ENCODE measurements at regions not wholly inside any gene's neighbourhood (a gene's known extent, or its start where the extent isn't known, plus 50 kb on each side); places are given as distances from the start of the nearest gene placed in this dataset.
A peak's percentile ranks its signal among the peaks of the same experiment; 100 is the strongest.

DNA sequence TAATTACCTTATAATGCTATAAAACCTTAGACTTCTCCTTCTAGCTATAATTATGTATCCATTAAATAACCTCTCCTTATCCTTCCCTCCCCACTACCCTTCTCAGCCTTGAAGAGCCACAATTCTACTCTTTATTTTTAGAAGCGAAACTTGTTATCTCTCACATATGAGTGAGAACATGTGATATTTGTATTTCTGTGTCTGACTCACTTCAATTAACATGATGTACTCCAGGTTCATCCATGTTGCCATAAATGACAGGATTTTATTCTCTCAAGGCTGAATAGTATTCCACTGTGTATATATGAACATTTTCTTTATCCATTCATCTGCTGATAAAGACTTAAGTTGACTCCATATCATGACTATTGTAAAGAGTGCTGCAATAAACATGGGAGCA is 485.6 kb downstream of the FLRT2 start:
- no peak for DNase-seq

DNA sequence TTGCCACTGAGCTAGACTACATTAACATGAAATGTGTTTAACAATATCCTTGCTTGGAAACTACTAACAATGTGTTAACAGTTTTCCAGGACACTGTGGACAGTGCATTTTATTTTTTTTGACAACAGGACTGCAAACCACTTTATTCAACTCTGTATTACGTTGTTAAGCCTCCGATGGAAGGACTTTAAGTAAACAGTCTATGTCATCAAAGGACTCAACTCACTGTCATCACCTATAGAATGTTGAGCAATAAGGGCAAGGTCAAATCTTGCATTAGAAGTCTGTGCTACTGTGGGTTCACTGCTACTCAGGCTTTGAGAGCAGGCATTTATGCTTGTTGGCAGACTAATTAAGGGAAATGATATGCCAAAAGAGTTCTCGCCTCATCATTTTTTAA is 483.7 kb downstream of the FLRT2 start:
- no peak for DNase-seq

DNA sequence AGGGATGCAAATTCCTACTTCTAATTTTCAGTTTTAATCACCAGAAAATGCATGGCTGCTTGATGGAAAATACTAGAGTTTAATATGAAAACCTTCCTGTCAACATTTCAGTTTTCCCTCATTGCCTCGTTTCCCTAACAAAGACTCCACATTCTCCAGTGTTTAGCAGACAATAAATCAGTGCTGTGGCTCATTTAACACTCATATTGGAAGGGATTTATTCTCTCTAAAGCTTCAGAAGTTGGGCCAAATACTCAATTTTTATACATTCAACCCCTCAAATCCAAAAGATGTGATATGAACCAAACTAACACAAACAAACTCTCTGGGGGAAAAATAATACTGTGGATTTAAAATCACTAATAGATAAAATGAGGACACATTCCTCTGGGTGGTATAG is 482.5 kb downstream of the FLRT2 start:
- DNase-seq, result no peak

DNA sequence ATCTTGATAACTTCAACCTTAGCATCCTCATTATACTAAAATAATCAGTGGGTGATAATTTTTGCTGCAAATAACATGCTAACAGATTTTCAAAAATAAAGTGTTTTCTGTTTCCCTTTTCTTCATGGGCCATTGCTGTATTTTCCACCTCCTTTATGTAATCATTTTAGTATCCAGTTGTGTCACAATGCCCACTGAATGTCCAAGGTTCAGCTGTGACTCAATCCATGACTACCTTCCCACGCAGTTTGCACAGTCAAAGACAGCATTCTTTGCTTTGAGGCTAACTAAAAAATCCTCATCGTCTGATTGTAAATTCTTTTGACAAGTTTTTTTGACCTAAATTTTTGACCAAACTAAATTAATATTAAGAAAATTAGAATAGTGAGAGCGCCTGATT is 474.1 kb downstream of the FLRT2 start:
- peak; percentile 70 to 84 for DNase-seq

DNA sequence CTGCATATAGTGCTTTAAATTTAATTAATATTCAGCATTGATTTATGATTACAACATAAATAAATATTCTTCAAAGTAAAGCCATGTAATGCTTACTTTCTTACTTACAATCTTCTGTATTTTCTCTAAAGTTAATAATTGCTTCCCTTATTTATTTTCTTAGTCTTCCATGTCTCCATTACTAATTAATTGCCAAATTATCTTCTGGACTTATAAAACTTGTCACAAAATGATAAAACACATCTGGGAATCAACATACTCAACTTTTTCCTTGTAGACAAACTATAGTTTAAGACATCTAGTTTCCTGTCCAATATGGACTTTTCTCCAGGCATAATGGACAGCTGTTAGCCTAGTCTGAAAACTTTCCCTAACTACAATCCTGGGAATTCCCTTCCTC is 466.6 kb downstream of the FLRT2 start:
- DNase-seq, result no peak

DNA sequence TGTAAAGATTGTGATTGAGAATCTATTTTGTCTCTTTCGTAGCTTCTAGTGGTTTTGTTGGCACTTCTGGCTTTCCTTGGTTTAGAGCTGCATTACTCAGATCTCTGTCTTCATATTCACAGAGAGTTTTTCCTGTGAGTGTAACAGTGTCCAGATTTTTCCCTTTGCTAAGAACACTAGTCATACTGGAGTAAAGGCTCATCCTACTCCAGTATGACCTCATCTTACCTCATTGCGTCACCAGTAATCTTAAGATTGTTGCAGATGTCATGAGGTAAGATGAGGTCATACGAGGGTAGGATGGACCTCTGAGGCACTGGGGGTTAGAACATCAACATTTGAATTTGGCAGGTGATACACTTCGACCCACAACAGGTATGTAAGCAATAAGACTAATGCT is 461.2 kb downstream of the FLRT2 start:
- DNase-seq, result peak in 1 of 2 donors; percentile 15

DNA sequence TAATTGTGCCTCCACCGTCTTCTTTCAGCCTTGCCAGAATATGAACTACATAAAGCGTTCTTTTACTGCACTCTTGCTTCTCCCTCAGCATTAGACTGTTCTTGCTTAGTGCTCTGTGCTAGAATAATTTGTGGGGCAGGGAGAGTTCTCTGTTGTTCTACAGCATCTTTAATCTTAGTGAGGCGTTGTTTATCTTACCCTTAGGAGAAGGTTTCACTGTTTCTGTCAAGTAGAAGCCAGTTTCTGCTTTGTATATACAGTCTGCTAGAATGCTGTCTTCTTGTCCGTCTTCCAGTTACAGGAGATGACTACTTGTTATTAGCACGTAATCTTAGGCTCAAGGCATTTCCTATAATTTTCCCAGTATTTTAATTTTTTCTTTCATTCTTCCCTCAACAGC is 458.0 kb downstream of the FLRT2 start:
- no peak for DNase-seq

DNA sequence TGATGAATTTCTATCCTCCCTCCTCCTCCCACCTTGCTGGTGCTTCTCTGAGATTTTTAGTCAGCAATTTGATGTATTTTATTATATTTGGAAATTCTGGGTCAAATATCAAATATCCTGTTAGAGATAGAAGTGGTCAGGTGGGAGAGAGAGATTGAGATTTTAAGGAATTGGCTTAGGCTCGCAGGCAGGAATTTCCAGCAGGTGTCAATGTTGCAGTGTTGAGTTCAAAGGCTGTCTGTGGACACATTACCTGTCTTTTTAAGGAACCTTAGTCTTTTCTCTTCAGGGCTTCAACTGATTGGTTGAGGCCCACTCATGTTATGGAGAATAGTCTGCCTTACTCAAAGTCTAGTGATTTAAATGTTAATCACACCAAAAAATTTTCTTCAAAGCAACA is 457.3 kb downstream of the FLRT2 start:
- DNase-seq, result no peak

DNA sequence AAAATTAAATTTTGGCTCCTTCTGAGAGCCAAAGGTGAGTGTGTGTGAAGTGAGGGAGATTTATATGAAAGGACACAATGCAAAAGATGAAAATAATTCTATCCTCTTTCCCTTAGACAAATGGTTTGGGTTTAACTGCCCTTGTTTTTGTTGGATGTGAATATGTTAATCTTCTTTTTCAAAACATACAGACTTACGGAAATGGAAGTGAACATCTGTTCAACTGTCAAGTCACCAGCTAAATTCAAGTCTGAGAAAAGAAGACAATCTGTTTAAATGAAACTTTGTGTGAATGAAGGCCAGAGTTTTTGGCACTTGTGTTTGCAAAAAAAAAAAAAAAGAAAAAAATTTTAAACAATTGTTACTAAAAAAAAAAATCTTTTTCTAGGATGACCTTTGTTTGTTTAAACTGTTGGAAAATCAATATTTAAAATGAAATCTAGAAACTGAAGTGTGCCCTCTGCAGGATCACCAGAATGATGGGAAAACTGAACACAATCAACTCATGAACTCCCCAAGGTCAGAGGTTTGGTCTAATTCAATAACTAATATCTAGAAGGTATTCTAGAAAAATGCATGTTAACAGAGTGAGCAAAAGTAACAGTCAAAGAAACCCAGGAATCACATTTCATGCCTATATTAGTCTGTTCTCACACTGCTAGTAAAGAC is 448.8 kb downstream of the FLRT2 start:
- no peak for DNase-seq

DNA sequence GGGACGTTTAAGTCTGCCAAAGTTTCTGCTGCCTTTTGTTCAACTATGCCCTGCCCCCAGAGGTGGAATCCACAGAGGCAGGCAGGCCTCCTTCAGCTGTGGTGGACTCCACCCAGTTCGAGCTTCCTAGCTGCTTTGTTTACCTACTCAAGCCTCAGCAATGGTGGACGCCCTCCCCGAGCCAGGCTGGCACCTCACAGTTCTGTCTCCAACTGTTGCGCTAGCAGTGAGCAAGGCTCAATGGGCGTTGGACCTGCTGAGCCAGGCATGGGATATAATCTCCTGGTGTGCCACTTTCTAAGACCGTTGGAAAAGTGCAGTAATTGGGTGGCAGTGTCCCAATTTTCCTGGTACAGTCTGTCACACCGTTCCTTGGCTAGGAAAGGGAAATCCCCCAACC is 444.7 kb downstream of the FLRT2 start:
- no peak for DNase-seq

DNA sequence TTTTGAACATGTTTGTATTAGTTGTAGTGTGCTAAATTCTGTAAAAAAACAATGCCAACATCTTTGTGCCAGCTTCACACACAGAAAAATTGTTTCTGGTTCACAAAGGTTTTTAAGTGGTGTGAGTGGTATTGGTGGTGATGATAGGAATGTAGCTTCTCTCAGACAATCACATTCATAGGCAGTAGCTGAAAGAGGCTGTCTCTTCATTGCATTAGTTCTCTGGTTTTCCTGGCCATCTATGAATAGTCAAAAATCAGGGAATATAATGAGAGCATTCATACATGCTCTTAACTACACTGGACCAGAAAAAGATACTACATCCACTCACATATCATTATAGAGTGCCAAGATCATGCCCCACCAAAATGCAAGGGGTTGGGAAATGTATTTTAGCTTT is 433.5 kb downstream of the FLRT2 start:
- no peak for DNase-seq

DNA sequence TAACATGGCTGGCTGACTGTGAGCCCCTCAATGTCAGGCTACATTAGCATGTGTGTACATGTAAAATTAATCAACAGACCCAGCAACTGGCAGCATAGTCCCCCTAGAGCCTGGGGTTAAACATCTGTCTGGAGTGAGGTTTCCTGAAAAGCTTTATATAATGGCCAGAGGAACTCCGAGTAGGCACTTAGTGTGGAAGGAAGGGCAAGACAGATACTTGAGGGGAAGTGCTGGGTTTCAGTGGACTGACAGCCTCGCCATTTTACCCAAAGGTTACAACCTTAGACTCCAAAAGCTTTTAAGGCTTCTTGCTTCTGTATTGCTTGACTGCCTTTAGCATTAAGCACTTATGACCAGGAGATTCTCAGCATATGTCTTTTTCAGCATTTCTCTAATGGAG is 430.8 kb downstream of the FLRT2 start:
- no peak for DNase-seq

DNA sequence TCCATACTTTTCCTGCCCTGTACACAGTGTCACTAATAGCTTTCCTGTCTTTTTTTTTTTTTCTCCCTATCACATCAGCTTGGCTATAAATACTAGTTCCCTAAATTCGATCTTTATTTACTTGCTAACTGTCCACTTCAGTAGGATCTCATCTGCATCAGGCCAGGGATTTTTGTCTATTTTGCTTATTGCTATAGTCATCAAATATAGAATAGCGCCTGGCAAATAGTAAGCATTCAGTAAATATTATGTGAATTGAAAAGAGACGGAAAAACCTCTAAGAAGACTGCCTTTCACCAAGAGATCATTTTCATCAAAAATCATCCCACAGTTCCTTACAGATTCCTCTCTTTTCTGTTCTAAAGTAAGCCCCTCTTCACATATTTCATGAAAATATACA is 429.1 kb downstream of the FLRT2 start:
- no peak for DNase-seq

DNA sequence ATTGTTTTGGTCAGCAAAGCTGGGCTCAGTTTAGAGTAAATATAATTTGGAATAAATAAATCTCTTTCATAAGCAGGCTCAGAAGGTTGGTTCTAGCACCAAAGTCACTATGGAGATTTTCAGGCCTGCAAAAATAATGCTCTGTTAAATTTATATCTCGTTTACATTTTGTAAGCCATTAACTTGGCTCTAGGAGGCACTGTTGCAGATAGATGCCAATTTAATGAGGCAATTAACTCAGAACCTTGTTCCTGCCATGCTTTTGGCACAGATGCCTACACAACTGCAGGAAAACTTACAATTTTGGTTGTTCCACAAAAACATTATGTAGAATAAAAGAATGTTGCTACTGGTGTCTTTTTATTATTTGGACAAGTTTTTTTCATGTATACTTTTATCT is 428.1 kb downstream of the FLRT2 start:
- no peak for DNase-seq

DNA sequence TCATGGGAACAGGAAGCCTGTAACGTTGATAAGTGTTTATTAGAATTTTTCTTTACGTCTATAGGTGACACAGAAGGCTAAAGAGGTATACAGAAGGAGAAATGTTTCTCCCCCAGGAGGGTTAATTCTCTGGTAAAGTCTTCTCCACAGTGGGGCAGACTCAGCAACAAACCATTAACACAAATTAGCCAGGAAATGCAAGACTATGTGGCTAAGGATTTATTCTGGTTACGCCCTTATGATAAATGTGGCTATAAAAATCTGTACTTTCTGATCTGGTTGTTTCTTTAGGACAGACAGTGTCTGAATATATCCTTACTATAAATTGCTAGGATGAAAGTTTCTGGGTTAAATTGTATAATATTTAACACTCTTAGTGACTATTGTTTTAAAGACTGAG is 423.3 kb downstream of the FLRT2 start:
- no peak for DNase-seq

DNA sequence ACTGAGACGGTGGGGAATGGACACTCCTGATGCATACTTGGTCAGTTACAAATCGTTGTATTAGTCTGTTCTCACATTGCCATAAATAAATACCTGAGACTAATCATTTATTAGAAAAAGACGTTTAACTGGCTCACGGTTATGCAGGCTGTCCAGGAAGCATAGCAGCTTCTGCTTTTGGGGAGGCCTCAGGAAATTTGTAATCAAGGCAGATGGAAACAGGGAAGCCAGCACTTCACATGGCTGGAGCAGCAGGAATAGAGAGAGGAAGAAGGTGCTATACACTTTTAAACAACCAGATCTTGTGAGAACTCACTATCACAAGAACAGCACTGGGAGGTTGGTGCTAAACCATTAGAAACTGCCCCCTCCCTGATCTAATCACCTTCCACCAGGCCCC is 418.2 kb downstream of the FLRT2 start:
- peak; percentile 56 to 58 for DNase-seq

DNA sequence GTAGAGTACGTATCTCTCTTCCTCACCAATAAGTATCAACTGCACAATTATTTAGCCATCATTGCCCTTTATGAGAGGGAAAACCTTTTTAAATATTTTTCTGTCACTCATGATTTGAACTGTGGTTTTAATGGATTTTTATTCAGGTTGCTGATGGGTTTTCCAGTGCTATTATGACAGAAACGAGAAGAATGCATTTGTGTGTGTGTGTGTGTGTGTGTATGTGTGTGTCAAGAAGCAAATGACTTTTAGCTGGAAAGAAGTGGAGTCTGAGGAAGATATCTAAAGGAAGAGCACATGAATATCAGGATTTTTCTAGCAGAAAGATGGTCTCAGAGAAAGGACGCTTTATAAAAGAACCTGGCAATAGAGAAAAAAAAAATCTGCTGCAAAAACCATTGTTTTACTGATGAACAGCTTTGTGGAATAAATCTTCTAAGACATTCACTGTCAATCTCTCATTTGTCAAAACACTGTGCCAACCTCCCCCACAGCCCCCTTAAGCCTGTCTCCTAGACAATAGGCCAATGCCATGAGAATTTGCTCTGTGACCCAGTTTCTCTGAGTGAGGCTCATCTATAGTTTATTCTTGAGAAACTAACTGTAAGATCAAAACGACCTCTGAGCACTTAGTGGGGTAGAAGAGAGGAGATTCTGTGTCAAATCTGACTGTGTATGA is 417.7 kb downstream of the FLRT2 start:
- no peak for DNase-seq

DNA sequence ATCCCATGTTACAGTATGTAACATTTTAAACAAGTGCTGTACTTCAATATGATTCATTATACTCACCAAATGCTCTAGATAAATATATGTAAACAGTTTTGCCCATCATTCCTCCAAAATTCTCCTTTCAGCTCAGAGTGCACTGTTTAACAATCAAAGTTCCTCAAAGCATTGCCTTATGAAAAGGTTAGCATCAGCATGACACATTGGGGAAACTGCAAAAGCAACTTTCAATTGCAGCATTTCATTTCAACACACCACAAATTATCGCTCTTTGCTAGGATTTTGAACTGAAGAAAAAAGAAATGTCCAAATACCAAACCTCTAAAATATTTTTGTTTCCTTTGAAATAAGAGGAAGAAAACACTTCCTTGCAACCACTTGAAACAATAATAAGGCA is 413.2 kb downstream of the FLRT2 start:
- DNase-seq, result peak; percentile 79 to 86

DNA sequence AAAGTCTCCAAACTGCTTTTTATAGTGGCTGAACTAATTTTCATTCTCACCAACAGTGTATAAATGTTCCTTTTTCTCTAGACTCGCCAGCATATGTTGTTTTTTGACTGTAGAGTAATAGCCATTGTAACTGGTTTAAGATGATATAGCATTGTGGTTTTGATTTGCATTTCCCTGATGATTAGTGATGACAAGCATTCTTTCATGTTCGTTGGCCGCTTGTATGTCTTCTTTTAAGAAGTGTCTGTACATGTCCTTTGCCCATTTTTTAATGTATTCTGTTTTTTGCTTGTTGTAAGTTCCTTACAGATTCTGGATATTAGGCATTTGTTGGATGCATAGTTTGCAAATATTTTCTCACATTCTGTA is 404.9 kb downstream of the FLRT2 start:
- peak in 1 of 2 donors; percentile 16 for DNase-seq

DNA sequence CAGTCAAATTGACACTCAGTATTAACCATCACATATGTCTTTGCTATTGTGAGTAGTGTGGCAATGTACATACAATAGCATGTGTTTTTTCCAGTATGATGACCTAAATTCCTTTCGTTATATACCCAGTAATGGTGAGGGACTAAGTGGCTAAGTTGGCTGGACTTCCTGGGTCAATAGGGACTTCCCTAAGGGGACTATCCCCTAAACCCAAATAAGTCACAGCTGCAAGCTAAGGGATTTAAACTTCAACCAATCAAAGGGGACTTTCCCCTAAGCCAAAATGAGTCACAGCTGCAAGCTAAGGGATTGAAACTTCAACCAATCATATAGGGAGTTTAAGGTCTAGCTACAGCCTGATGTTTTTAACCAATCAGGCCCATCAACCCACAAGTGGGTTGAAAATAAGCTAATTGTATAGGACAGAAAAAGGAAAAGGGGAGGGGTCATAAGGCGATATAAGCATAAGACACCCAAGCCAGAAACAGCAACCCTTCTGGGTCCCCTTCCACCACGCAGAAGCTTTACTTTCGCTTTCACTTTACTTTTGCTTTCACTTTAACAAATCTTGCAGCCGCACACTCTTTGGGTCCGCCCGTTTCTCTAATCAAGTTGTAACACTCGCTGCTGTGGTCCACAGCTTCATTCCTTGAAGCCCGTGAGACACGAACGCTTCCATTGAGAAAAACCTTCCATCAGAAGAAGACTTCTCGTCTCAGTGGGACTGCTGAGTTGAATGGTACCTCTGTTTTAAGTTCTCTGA is 404.4 kb downstream of the FLRT2 start:
- peak; percentile 86 for DNase-seq

DNA sequence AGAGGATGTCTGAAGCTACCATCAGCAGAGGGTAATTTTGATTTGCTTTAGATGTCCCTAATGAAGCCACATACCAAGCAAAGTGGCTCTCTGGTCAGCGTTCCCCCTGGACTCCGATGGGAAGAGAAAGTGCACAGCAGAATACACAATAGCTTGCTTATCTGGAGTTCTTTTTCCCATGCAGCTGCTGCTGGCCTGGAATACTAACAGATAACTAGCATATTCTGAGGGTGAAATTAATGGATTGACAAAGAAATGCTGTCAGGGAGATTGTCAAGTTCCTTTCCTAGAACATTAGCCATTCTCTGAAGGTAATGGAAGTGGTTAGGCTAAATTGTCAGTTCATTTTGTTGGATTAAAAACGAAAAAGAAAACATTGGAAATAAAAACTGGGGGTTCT is 391.3 kb downstream of the FLRT2 start:
- DNase-seq, result no peak

DNA sequence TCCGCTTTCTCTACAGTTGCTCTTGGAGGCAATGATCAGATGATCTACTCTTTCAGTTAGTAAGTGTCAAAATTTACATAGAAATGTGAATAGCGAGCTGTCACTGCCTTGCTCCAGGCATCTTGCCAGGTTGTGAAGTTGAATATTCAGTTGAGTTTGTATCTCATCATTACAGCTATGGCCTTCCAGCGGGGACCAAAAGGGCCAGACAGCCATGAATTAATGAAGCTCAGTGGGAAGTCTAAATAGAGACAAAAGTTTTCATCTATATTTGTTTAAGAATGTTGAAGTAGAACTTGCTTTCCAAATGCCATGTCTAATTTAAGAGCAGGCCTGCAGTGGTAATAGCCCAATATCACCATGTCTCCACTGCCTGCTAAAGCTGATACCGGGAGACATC is 387.8 kb downstream of the FLRT2 start:
- no peak for DNase-seq

DNA sequence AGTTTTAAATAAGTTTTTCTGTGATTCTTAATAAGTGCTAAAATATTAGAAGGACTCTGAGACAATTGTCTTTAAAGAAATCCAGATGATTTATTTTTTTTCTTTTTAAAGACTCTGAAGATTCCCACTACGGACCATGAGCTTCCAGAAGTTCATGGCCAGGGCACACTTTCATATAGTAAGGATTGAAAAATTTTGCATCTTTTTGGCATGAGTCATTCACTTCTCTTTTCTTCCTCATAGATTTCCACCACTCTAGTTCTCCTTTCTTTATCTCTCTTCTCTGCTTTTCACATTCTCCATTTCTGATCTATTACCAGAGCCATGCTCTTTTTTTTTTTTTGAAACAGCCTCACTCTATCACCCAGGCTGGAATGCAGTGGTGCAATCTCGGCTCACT is 385.8 kb downstream of the FLRT2 start:
- no peak for DNase-seq

DNA sequence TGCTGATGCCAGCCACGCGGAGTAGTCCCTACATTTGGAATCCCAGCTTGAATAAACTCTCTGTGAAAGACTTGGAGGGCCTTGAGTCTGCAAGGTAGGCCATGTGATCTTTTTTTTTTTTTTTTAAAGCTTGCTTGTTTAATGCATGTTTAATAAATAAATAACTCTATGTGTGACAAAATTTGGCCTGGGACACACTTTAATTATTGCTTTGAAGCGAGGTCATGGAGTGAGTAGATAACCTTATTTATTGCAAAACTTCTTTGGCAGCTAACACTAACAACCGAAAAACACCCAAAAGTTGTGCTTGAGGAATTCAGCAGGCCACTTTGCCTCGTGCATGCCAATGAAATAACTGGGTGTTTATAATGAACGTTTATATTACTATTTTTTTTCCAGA is 382.2 kb downstream of the FLRT2 start:
- no peak for DNase-seq
